Prostate gland (tissue), 2 donors: ENCODE measurements at regions not wholly inside any gene's neighbourhood (a gene's known extent, or its start where the extent isn't known, plus 50 kb on each side); places are given as distances from the start of the nearest gene placed in this dataset.

Source experiments
- DNase-seq: peaks from one replicate; pipeline ENCODE4 v3.0.0-alpha.2; 2019; ENCODE audit warnings: low spot score
- H3K27ac ChIP-seq, 2 donors: fragments of 200-600 bp; sonication (generic); 2 replicates each; pipeline ENCODE4 v1.5.1; 2017 to 2019
- H3K27me3 ChIP-seq: fragments of 200-600 bp; sonication (generic); replicated peaks from 2 replicates; pipeline ENCODE4 v1.5.1; 2019; ENCODE audit not compliant: insufficient read depth
- H3K36me3 ChIP-seq, 2 donors: fragments of 200-600 bp; sonication (generic); 1 replicate in 1 of 2; 2 replicates in 1 of 2; pipeline versions ENCODE4 v1.5.1 to v1.8.1; 2017 to 2019
- H3K4me1 ChIP-seq: fragments of 200-600 bp; sonication (generic); replicated peaks from 2 replicates; pipeline ENCODE4 v1.5.1; 2019
- H3K4me3 ChIP-seq, 2 donors: fragments of 200-600 bp; sonication (generic); 2 replicates each; pipeline ENCODE4 v1.5.1; 2017 to 2019
- H3K9me3 ChIP-seq: fragments of 200-600 bp; sonication (generic); 2 replicates; pipeline ENCODE4 v1.5.1; 2017
- CTCF ChIP-seq, 4 experiments: fragments of 200-600 bp in 2 of 4; fragments of 450-650 bp in 2 of 4; sonication (generic) in 2 of 4; IDR thresholded peaks; 1 replicate in 3 of 4; 2 replicates in 1 of 4; pipeline ENCODE4 v1.5.1; 2016 to 2019; ENCODE audit warnings: antibody characterized with exemption in 4 of 4, mild to moderate bottlenecking in 2 of 4, moderate library complexity in 2 of 4
- POLR2A ChIP-seq: fragments of 450-650 bp; IDR thresholded peaks from one replicate; pipeline ENCODE4 v1.6.1; 2016; ENCODE audit warnings: antibody characterized with exemption, mild to moderate bottlenecking
- POLR2AphosphoS5 ChIP-seq: sonication (generic); formaldehyde crosslinking; IDR thresholded peaks from one replicate; pipeline ENCODE4 v1.6.1; 2017; ENCODE audit warnings: antibody characterized with exemption
- WGBS: methylation state at CpG from one replicate; pipeline ENCODE4 v1.1.5; 2018; 5-methylcytosine and 5-hydroxymethylcytosine counted together
- intact Hi-C: fragments of 100-400 bp; cut with DNase I; formaldehyde crosslinking; loops from one replicate; pipeline ENCODE4 v1.14.2; 2022

- DNase-seq = no peak
- intact Hi-C loops = no loop called here
- TF ChIP-seq POLR2A (no peak), CTCF (IDR thresholded peaks at IDR 0.05) (no peak), POLR2AphosphoS5 (no peak)
- Histone ChIP-seq H3K27ac (no peak overlapping the region), H3K4me1 (no peaks in the 10 kb centered on the region), H3K36me3 (no peaks in the 10 kb centered on the region), H3K27me3 (no peaks in the 10 kb centered on the region), H3K9me3 (no peaks in the 10 kb centered on the region), H3K4me3 (no peak overlapping the region)
- WGBS = 59% methylated on average over 3 of the region's 3 CpGs
Measured at GRCh38 chr9:75715360-75715759, 175.1 kb upstream of the PCSK5 start.

GRCh38 chr9:75718677-75719076 is 171.8 kb upstream of the PCSK5 start:
- intact Hi-C loops = no loop called here
- no peak overlapping the region for H3K4me3 ChIP-seq
- TF ChIP-seq CTCF (IDR thresholded peaks at IDR 0.05) (no peak), POLR2A (no peak), POLR2AphosphoS5 (no peak)
- WGBS = 53% methylated on average over 2 of the region's 2 CpGs
- no peak for DNase-seq
- no peaks in the 10 kb centered on the region for H3K9me3 ChIP-seq
- H3K4me1 ChIP-seq = no peaks in the 10 kb centered on the region
- no peak overlapping the region for H3K27ac ChIP-seq
- no peaks in the 10 kb centered on the region for H3K36me3 ChIP-seq
- no peaks in the 10 kb centered on the region for H3K27me3 ChIP-seq

- no peaks in the 10 kb centered on the region for H3K27me3 ChIP-seq
- H3K27ac ChIP-seq = no peak overlapping the region
- intact Hi-C loops = no loop called here
- TF ChIP-seq POLR2A (no peak), POLR2AphosphoS5 (no peak), CTCF (IDR thresholded peaks at IDR 0.05) (no peak)
- H3K4me1 ChIP-seq = no peaks in the 10 kb centered on the region
- no peaks in the 10 kb centered on the region for H3K36me3 ChIP-seq
- WGBS = 75% methylated on average over 1 of the region's 1 CpG
- H3K9me3 ChIP-seq = no peaks in the 10 kb centered on the region
- DNase-seq = no peak
- H3K4me3 ChIP-seq = no peak overlapping the region
Measured at GRCh38 chr9:75728391-75728790, 162.1 kb upstream of the PCSK5 start.

- intact Hi-C loops = no loop called here
- H3K27me3 ChIP-seq = no peaks in the 10 kb centered on the region
- H3K27ac ChIP-seq = no peak overlapping the region
- no peaks in the 10 kb centered on the region for H3K36me3 ChIP-seq
- no peak for DNase-seq
- H3K4me1 ChIP-seq = no peaks in the 10 kb centered on the region
- no peak for TF ChIP-seq POLR2A
- no peak for TF ChIP-seq POLR2AphosphoS5
- no peak for TF ChIP-seq CTCF (IDR thresholded peaks at IDR 0.05)
- no peak overlapping the region for H3K4me3 ChIP-seq
- H3K9me3 ChIP-seq = no peaks in the 10 kb centered on the region
- 80% methylated on average over 3 of the region's 3 CpGs for WGBS
Measured at GRCh38 chr9:75734802-75735201, 155.7 kb upstream of the PCSK5 start.

GRCh38 chr9:75739884-75740611 is 150.4 kb upstream of the PCSK5 start:
- TF ChIP-seq POLR2AphosphoS5 (no peak), POLR2A (no peak), CTCF (IDR thresholded peaks at IDR 0.05) (no peak)
- no peak for DNase-seq
- Histone ChIP-seq H3K4me3 (no peak overlapping the region), H3K36me3 (no peaks in the 10 kb centered on the region), H3K27ac (no peak overlapping the region), H3K9me3 (no peaks in the 10 kb centered on the region), H3K27me3 (no peaks in the 10 kb centered on the region), H3K4me1 (no peaks in the 10 kb centered on the region)
- WGBS = 63% methylated on average over 4 of the region's 4 CpGs
- intact Hi-C loops = no loop called here
